Neural crest cell (in vitro differentiated cells): ENCODE measurements at regions not wholly inside any gene's neighbourhood (a gene's known extent, or its start where the extent isn't known, plus 50 kb on each side); places are given as distances from the start of the nearest gene placed in this dataset.

ENCODE experiments used
- DNase-seq: peaks from one replicate; pipeline ENCODE4 v3.0.0; 2021; ENCODE audit warnings: low read depth, mixed read lengths, low spot score
- H3K27ac Mint-ChIP-seq: one replicate; pipeline ENCODE4 v1.8.0; 2021; ENCODE audit warnings: mild to moderate bottlenecking, mixed read lengths; ENCODE audit not compliant: unreplicated experiment
- H3K27me3 Mint-ChIP-seq: 2 replicates; pipeline ENCODE4 v1.8.0; 2021; ENCODE audit warnings: low read depth, mild to moderate bottlenecking, mixed read lengths
- H3K36me3 Mint-ChIP-seq: 2 replicates; pipeline ENCODE4 v1.8.0; 2021; ENCODE audit warnings: low read depth, mild to moderate bottlenecking, mixed read lengths
- H3K4me1 Mint-ChIP-seq: 2 replicates; pipeline ENCODE4 v1.8.0; 2021; ENCODE audit warnings: mixed read lengths
- H3K4me3 Mint-ChIP-seq: one replicate; pipeline ENCODE4 v1.8.0; 2021; ENCODE audit warnings: mild to moderate bottlenecking, mixed read lengths
- H3K9me3 Mint-ChIP-seq: 2 replicates; pipeline ENCODE4 v1.8.0; 2021; ENCODE audit warnings: mixed read lengths
- TF ChIP-seq, protein P1 (sequence below): fragments of 200-600 bp; sonication (generic); conservative IDR thresholded peaks from 2 replicates; pipeline ENCODE4 v1.5.0; 2021; ENCODE audit warnings: antibody characterized with exemption, mild to moderate bottlenecking

DNA sequence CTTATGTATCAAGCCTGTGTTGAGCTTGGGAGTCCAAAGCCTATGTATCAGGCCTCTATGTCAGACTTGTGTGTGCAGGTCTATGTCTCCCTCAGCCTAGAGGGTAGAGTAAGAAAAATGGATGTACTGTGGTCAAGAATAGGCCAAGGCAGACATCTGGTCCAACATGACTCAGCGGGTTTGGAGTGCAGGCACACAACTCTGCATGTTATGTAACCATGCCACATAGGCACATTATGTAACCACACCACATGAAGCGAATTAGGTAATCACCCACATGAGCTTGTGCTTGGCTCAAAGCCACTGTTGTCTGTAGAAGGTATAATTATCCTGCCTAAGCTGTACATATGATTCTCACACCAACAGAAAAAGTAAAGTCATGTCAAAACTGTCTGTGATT, 1190.5 kb upstream of the EYS start:
- Mint-ChIP-seq H3K4me1 (peaks cover 12% of the 10 kb centered on the region), H3K4me3 (no peak overlapping the region), H3K9me3 (peaks cover 10% of the 10 kb centered on the region), H3K36me3 (peaks cover 11% of the 10 kb centered on the region), H3K27ac (no peak overlapping the region), H3K27me3 (no peaks in the 10 kb centered on the region)
- no peak for DNase-seq
- TF ChIP-seq, protein P1, sequence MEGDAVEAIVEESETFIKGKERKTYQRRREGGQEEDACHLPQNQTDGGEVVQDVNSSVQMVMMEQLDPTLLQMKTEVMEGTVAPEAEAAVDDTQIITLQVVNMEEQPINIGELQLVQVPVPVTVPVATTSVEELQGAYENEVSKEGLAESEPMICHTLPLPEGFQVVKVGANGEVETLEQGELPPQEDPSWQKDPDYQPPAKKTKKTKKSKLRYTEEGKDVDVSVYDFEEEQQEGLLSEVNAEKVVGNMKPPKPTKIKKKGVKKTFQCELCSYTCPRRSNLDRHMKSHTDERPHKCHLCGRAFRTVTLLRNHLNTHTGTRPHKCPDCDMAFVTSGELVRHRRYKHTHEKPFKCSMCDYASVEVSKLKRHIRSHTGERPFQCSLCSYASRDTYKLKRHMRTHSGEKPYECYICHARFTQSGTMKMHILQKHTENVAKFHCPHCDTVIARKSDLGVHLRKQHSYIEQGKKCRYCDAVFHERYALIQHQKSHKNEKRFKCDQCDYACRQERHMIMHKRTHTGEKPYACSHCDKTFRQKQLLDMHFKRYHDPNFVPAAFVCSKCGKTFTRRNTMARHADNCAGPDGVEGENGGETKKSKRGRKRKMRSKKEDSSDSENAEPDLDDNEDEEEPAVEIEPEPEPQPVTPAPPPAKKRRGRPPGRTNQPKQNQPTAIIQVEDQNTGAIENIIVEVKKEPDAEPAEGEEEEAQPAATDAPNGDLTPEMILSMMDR: no peak

DNA sequence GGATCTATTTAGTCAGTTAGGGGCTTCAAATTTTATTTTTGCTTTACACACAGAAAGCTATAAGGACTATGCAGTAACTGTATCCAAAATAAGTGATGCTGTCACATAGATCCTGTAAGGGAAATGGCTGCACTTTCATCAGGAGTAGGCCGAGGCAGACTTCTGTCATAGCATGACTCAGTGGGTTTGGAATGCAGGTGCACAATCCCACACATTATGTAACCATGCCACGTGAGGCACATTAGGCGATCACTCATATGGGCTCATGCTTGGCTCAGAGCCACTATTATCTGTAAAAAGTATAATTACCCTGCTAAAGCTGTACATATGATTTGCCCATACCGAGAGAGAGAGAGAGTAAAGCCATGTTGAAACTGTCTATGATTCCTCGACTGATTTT, 1189.4 kb upstream of the EYS start:
- TF ChIP-seq, protein P1: no peak
- Mint-ChIP-seq H3K4me3 (no peak overlapping the region), H3K36me3 (peaks cover 11% of the 10 kb centered on the region), H3K27me3 (no peaks in the 10 kb centered on the region), H3K27ac (no peak overlapping the region), H3K4me1 (peaks cover under 1% of the 10 kb centered on the region), H3K9me3 (peaks cover 10% of the 10 kb centered on the region)
- no peak for DNase-seq

DNA sequence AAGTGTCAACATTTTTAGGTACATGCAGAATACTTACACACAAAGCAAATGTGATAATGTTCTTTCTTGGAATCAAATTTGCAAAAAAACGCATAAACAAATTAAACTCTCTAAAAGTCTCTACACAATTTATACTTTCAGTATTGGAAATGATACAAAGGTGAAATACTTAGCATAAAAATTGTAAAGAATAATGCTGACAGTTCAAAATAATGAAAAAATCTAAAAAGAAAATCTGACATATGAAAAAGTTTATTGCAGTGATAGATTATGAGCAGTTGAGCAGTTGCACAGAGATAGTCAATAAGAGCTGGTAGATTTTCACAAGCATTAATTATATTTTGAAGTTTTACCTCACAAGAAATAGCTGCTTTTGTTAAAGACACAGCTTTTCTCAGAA, 1176.4 kb upstream of the EYS start:
- H3K36me3 Mint-ChIP-seq: peaks cover 18% of the 10 kb centered on the region
- DNase-seq: no peak
- H3K4me3 Mint-ChIP-seq: no peak overlapping the region
- no peaks in the 10 kb centered on the region for H3K4me1 Mint-ChIP-seq
- H3K27ac Mint-ChIP-seq: no peak overlapping the region
- H3K27me3 Mint-ChIP-seq: no peaks in the 10 kb centered on the region
- TF ChIP-seq, protein P1: no peak
- peaks cover 8% of the 10 kb centered on the region for H3K9me3 Mint-ChIP-seq

DNA sequence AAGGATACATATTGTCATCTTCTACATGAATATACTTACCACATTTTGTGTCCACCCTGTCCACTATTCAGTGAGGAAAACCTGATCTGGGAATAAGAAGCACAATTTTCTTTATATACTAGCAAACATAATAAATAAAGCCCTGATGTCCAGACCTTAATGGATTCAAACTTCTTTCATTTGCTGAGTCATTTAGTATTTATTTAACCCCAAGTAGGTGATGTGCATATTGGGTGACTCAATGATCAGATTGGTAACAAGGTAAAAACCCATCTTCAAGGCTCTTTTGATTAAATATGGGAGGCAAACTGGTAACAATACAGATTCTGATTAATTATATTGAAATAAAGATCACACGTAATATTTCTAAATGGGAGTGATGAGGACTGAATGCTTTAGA, 1159.8 kb upstream of the EYS start:
- Mint-ChIP-seq H3K36me3 (peaks cover 2% of the 10 kb centered on the region), H3K9me3 (peaks cover 8% of the 10 kb centered on the region), H3K27me3 (no peaks in the 10 kb centered on the region), H3K4me1 (no peaks in the 10 kb centered on the region), H3K27ac (no peak overlapping the region), H3K4me3 (no peak overlapping the region)
- DNase-seq: no peak
- TF ChIP-seq, protein P1: no peak

DNA sequence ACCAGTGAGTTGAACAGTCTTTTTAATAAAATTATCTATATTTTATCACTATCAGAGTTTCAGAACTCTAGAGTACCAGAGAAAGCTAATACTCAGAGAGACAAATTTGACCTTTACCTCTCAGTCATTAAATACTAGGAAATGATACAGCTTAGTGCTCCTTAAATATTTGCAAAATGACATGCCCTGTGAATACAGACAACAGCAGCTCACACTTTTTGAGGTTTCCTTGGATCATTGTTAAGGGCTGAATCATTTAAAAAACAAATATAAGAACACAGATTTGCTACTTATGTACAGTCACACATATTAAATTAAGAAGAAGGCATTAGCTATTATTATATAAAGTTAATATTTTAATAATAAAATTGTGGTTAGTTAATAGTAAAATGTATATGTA, 1158.7 kb upstream of the EYS start:
- DNase-seq: no peak
- no peaks in the 10 kb centered on the region for H3K36me3 Mint-ChIP-seq
- H3K4me3 Mint-ChIP-seq: no peak overlapping the region
- peaks cover 5% of the 10 kb centered on the region for H3K9me3 Mint-ChIP-seq
- TF ChIP-seq, protein P1: no peak
- H3K27me3 Mint-ChIP-seq: no peaks in the 10 kb centered on the region
- H3K27ac Mint-ChIP-seq: no peak overlapping the region
- H3K4me1 Mint-ChIP-seq: no peaks in the 10 kb centered on the region

DNA sequence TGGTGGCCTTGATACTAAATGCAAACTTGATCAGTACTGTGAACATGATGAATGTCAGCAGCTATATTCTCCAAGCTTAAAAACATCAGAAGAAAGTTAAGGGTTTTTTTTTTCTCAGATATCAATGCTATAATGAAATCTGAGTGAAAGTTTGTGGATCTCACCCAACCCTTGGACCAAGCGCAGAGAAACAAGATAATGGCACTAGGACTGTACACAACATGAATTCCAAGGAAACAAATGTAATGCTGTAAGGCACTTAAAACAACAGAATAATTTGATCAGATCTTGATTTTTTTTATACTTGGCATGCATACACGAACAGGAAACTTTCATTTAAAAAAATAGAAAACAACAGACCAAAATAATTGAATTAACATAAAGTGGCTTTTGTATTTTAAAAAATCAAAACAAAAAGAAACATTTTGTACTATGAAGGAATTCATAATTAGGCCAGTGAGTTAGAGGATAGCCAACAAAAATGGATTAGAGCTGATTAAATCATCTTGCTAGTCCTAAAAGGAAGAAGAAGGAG, 1154.0 kb upstream of the EYS start:
- Mint-ChIP-seq H3K27me3 (no peaks in the 10 kb centered on the region), H3K36me3 (no peaks in the 10 kb centered on the region), H3K27ac (no peak overlapping the region), H3K9me3 (peaks cover 2% of the 10 kb centered on the region), H3K4me1 (no peaks in the 10 kb centered on the region), H3K4me3 (no peak overlapping the region)
- TF ChIP-seq, protein P1: no peak
- DNase-seq: no peak
